GM23338 (cell line): ENCODE measurements at regions not wholly inside any gene's neighbourhood (a gene's known extent, or its start where the extent isn't known, plus 50 kb on each side); places are given as distances from the start of the nearest gene placed in this dataset.

Source experiments
- CREB1 ChIP-seq: fragments of 250-450 bp; sonication (Bioruptor Pico); IDR thresholded peaks from 2 replicates; pipeline ENCODE4 v1.5.0; 2020; ENCODE audit warnings: low read depth, mild to moderate bottlenecking, moderate library complexity
- EZH2 ChIP-seq: fragments of 200-600 bp; sonication (generic); IDR thresholded peaks from one replicate; pipeline ENCODE4 v1.8.0; 2017; ENCODE audit warnings: antibody characterized with exemption, mild to moderate bottlenecking, low read depth; ENCODE audit not compliant: unreplicated experiment
- EZH2phosphoT487 ChIP-seq: fragments of 200-600 bp; sonication (generic); IDR thresholded peaks from one replicate; pipeline ENCODE4 v1.8.1; 2018; ENCODE audit warnings: antibody characterized with exemption; ENCODE audit not compliant: unreplicated experiment
- NANOG ChIP-seq: IDR thresholded peaks from 2 replicates; pipeline ENCODE4 v1.6.1; 2016; ENCODE audit warnings: antibody characterized with exemption, borderline replicate concordance
- POLR2AphosphoS5 ChIP-seq: IDR thresholded peaks from 2 replicates; pipeline ENCODE4 v1.6.1; 2016; ENCODE audit warnings: antibody characterized with exemption, low read depth
- TF ChIP-seq, protein P1 (sequence below), 2 experiments: fragments of 200-600 bp in 1 of 2; sonication (generic) in 1 of 2; conservative IDR thresholded peaks; 2 replicates each; pipeline versions ENCODE4 v1.5.1 to v1.6.1; 2016 to 2017; ENCODE audit warnings: antibody characterized with exemption in 2 of 2, low read depth in 2 of 2, mild to moderate bottlenecking in 2 of 2, moderate library complexity in 1 of 2

DNA sequence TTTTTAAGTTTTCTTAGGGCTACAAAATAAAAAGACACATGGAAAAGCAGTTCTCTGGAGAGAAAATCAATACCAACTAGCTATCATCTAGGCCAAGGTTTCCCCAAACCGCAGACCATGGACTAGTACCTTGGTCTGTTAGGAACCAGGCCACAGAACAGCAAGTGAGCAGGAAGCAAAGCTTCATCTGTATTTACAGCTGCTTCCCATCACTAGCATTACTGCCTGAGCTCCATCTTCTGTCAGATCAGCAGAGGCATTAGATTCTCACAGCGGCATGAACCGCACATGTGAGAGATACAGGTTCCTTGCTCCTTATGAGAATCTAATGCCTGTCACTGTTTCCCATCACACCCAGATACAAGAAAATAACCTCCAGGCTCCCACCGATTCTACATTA is 1907.6 kb upstream of the ACO1 start:
- TF ChIP-seq, protein P1, sequence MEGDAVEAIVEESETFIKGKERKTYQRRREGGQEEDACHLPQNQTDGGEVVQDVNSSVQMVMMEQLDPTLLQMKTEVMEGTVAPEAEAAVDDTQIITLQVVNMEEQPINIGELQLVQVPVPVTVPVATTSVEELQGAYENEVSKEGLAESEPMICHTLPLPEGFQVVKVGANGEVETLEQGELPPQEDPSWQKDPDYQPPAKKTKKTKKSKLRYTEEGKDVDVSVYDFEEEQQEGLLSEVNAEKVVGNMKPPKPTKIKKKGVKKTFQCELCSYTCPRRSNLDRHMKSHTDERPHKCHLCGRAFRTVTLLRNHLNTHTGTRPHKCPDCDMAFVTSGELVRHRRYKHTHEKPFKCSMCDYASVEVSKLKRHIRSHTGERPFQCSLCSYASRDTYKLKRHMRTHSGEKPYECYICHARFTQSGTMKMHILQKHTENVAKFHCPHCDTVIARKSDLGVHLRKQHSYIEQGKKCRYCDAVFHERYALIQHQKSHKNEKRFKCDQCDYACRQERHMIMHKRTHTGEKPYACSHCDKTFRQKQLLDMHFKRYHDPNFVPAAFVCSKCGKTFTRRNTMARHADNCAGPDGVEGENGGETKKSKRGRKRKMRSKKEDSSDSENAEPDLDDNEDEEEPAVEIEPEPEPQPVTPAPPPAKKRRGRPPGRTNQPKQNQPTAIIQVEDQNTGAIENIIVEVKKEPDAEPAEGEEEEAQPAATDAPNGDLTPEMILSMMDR (conservative IDR thresholded peaks at IDR 0.05; ENCODE audit: low read depth in 2 of 2), result no peak
- TF ChIP-seq POLR2AphosphoS5, result no peak
- TF ChIP-seq CREB1 (CRISPR knock-in tag), result no peak
- TF ChIP-seq EZH2phosphoT487, result no peak
- no peak for TF ChIP-seq NANOG
- no peak for TF ChIP-seq EZH2
